AG04449 (cell line): ENCODE measurements at regions not wholly inside any gene's neighbourhood (a gene's known extent, or its start where the extent isn't known, plus 50 kb on each side); places are given as distances from the start of the nearest gene placed in this dataset.

Experiments
- CTCF ChIA-PET: fragments of 350-600 bp; formaldehyde crosslinking; extraction: SDS; loops from one replicate; lab custom pipeline; 2021; ENCODE audit warnings: antibody characterized with exemption; lab: Yijun Ruan, JAX
- POLR2A ChIA-PET: fragments of 400-600, 350-600 bp; formaldehyde crosslinking; extraction: SDS; loops from one replicate; lab custom pipeline; 2020; ENCODE audit warnings: antibody characterized with exemption, inconsistent platforms; lab: Yijun Ruan, JAX
- DNase-seq: peaks from one replicate; pipeline ENCODE4 v3.0.0-alpha.2; 2010; ENCODE audit warnings: low read depth, low spot score
- H3K4me3 ChIP-seq: 2 replicates; pipeline ENCODE4 v1.5.1; 2011; ENCODE audit warnings: low read depth, mild to moderate bottlenecking, control low read depth, low read length
- CTCF ChIP-seq: IDR thresholded peaks from one replicate; pipeline ENCODE4 v1.5.1; 2011; ENCODE audit warnings: mild to moderate bottlenecking, moderate library complexity, low read length, control low read depth, inconsistent platforms; ENCODE audit not compliant: insufficient read depth; ENCODE audit errors: missing control alignments

GRCh38 chr4:38320343-38320695, 343.7 kb upstream of the KLF3 start:
- CTCF ChIA-PET = interaction anchor here (0.5 to 6.7 kb wide), 26 partner anchors 9 to 411 kb away, joined by 3 to 64 read pairs (median 4); no protein-coding TSS in a partner anchor
- TF ChIP-seq CTCF = no peak
- no peak overlapping the region for H3K4me3 ChIP-seq
- DNase-seq = no peak
- POLR2A ChIA-PET = interaction anchor here (0.6 kb wide), 1 partner anchor 78 kb away, joined by 3 read pairs; no protein-coding TSS in a partner anchor

- ChIA-PET CTCF (interaction anchor here (0.5 to 6.7 kb wide), 21 partner anchors 8 to 408 kb away, joined by 3 to 64 read pairs (median 5); no protein-coding TSS in a partner anchor), POLR2A (no interaction called here)
- TF ChIP-seq CTCF = no peak
Observed at GRCh38 chr4:38320833-38321232, 343.2 kb upstream of the KLF3 start.

GRCh38 chr4:38322714-38323113, 341.3 kb upstream of the KLF3 start:
- no peak for TF ChIP-seq CTCF
- no peak for DNase-seq
- H3K4me3 ChIP-seq = no peak overlapping the region
- CTCF ChIA-PET = interaction anchor here (1.7 to 6.7 kb wide), 3 partner anchors 10 to 354 kb away, joined by 5 to 64 read pairs (median 7); no protein-coding TSS in a partner anchor
- POLR2A ChIA-PET = interaction anchor here (0.6 to 0.7 kb wide), 2 partner anchors 30 to 127 kb away, joined by 3 read pairs; no protein-coding TSS in a partner anchor

More at GRCh38 chr4:38320833-38321232, 343.2 kb upstream of the KLF3 start:
- DNase-seq = no peak
- no peak overlapping the region for H3K4me3 ChIP-seq

GRCh38 chr4:38323141-38323641, 340.8 kb upstream of the KLF3 start:
- CTCF ChIA-PET = interaction anchor here (1.4 to 6.7 kb wide), 5 partner anchors 9 to 353 kb away, joined by 5 to 64 read pairs (median 7); no protein-coding TSS in a partner anchor
- DNase-seq = no peak
- POLR2A ChIA-PET = interaction anchor here (0.6 to 0.7 kb wide), 3 partner anchors 31 to 126 kb away, joined by 3 read pairs; no protein-coding TSS in a partner anchor

GRCh38 chr4:38324861-38325628, 339.0 kb upstream of the KLF3 start:
- no peak for DNase-seq
- no peak overlapping the region for H3K4me3 ChIP-seq
- POLR2A ChIA-PET = no interaction called here
- CTCF ChIA-PET = interaction anchor here (1.9 to 3.2 kb wide), 2 partner anchors 9 to 11 kb away, joined by 6 to 10 read pairs; no protein-coding TSS in a partner anchor
- TF ChIP-seq CTCF = no peak

More at GRCh38 chr4:38323141-38323641, 340.8 kb upstream of the KLF3 start:
- no peak for TF ChIP-seq CTCF
- no peak overlapping the region for H3K4me3 ChIP-seq

GRCh38 chr4:38325629-38325913, 338.4 kb upstream of the KLF3 start:
- ChIA-PET CTCF (interaction anchor here (1.0 to 3.2 kb wide), 2 partner anchors 9 to 11 kb away, joined by 3 to 10 read pairs; no protein-coding TSS in a partner anchor), POLR2A (no interaction called here)
- no peak for DNase-seq
- TF ChIP-seq CTCF = no peak
- no peak overlapping the region for H3K4me3 ChIP-seq
